Ascending aorta (tissue), 2 donors: ENCODE measurements at regions not wholly inside any gene's neighbourhood (a gene's known extent, or its start where the extent isn't known, plus 50 kb on each side); places are given as distances from the start of the nearest gene placed in this dataset.

Source experiments
- DNase-seq, 2 donors: peaks; one replicate each; pipeline ENCODE4 v3.0.0-alpha.2; 2019; ENCODE audit warnings: low spot score in 2 of 2
- H3K27ac ChIP-seq, 2 donors: fragments of 200-600 bp; sonication (generic); one replicate each; pipeline ENCODE4 v1.5.1; 2016 to 2017; ENCODE audit warnings: mild to moderate bottlenecking in 1 of 2
- H3K27me3 ChIP-seq: fragments of 200-600 bp; sonication (generic); one replicate; pipeline ENCODE4 v1.5.1; 2017
- H3K36me3 ChIP-seq, 2 donors: fragments of 200-600 bp; sonication (generic); one replicate each; pipeline ENCODE4 v1.5.1; 2016
- H3K4me1 ChIP-seq, 2 donors: fragments of 200-600 bp; sonication (generic); one replicate each; pipeline ENCODE4 v1.5.1; 2016 to 2017; ENCODE audit warnings: mild to moderate bottlenecking in 1 of 2
- H3K4me3 ChIP-seq, 2 donors: fragments of 200-600 bp; sonication (generic); one replicate each; pipeline ENCODE4 v1.5.1; 2016 to 2017; ENCODE audit warnings: mild to moderate bottlenecking in 1 of 2
- H3K9me3 ChIP-seq, 2 donors: fragments of 200-600 bp; sonication (generic); one replicate each; pipeline ENCODE4 v1.5.1; 2016
- intact Hi-C: fragments of 100-400 bp; cut with DNase I; formaldehyde crosslinking; loops from one replicate; pipeline ENCODE4 v1.15.1; 2023
- TF ChIP-seq, protein P1 (sequence below), 3 experiments: fragments of 200-600 bp in 2 of 3; fragments of 450-650 bp in 1 of 3; sonication (generic) in 2 of 3; IDR thresholded peaks; one replicate each; pipeline ENCODE4 v1.5.1; 2016 to 2019; ENCODE audit warnings: antibody characterized with exemption in 3 of 3, mild to moderate bottlenecking in 1 of 3, moderate library complexity in 1 of 3

DNA sequence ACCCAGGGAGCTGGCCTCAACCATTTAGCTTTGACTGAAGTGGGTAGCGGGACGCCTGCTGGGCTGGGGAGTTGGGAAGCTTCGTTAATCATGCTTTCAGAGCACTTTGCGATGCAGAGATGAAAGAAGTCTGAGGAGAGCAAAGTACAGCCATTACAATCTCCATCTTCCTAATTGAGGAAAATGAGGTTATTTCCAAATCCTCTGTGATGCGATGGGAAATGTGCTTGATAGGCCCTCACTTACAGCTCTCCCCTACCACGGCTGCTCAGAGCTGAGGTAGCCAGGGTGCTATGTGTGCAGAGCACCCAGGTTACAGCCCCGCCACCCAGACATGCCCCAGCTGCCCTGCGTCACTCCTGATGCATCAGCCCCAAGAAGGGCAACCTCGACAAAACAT, 326.5 kb upstream of the KLHL29 start:
- DNase-seq = no peak
- intact Hi-C loops = no loop called here

DNA sequence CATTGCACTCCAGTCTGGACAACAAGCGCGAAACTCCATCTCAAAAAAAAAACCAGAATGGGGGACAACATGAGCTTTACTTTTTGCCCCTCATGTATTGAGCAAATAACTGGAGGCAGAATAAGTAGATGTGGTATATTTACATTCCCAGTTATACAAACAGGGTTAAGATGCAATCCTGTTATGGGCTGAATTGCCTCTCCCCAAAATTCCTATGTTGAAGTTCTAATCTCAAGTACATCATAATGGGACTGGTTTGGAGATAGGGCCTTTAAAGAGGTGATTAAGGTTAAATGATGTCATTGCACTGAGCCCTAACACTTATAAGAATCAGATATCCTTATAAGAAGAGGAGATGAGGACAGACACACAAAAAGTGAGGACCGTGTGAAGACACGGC, 319.8 kb upstream of the KLHL29 start:
- Histone ChIP-seq H3K4me3 (no peak overlapping the region), H3K9me3 (no peaks in the 10 kb centered on the region), H3K27ac (no peak overlapping the region), H3K4me1 (no peaks in the 10 kb centered on the region), H3K27me3 (no peaks in the 10 kb centered on the region), H3K36me3 (no peaks in the 10 kb centered on the region)
- intact Hi-C loops = no loop called here
- no peak for DNase-seq
- TF ChIP-seq, protein P1, sequence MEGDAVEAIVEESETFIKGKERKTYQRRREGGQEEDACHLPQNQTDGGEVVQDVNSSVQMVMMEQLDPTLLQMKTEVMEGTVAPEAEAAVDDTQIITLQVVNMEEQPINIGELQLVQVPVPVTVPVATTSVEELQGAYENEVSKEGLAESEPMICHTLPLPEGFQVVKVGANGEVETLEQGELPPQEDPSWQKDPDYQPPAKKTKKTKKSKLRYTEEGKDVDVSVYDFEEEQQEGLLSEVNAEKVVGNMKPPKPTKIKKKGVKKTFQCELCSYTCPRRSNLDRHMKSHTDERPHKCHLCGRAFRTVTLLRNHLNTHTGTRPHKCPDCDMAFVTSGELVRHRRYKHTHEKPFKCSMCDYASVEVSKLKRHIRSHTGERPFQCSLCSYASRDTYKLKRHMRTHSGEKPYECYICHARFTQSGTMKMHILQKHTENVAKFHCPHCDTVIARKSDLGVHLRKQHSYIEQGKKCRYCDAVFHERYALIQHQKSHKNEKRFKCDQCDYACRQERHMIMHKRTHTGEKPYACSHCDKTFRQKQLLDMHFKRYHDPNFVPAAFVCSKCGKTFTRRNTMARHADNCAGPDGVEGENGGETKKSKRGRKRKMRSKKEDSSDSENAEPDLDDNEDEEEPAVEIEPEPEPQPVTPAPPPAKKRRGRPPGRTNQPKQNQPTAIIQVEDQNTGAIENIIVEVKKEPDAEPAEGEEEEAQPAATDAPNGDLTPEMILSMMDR (IDR thresholded peaks at IDR 0.05) = no peak

More for the DNA sequence above, 326.5 kb upstream of the KLHL29 start:
- H3K9me3 ChIP-seq = no peaks in the 10 kb centered on the region
- H3K4me1 ChIP-seq = no peaks in the 10 kb centered on the region
- no peak overlapping the region for H3K4me3 ChIP-seq
- H3K27me3 ChIP-seq = no peaks in the 10 kb centered on the region
- TF ChIP-seq, protein P1 (IDR thresholded peaks at IDR 0.05) = no peak
- no peak overlapping the region for H3K27ac ChIP-seq
- no peaks in the 10 kb centered on the region for H3K36me3 ChIP-seq

DNA sequence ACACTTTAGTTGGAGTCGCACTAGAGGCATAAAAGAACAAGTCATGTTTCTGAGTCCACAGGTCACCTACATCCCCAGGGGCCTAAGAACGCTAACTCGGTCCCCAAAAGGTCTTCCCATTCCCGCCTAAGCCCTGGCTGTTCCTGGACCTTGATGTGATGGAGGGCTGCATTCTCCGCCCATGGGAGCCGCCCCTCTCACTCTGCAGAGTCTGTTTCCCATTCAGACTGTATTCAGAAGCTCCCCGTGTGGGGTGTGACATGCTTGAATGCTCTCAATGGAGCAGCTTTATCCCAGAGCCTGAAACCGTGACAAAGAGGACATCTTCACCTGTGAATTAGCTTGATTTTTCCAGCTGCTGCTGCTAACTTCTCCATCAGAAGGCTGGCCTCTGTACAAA, 319.0 kb upstream of the KLHL29 start:
- Histone ChIP-seq H3K27ac (no peak overlapping the region), H3K9me3 (no peaks in the 10 kb centered on the region), H3K27me3 (no peaks in the 10 kb centered on the region), H3K4me3 (no peak overlapping the region), H3K4me1 (no peaks in the 10 kb centered on the region), H3K36me3 (no peaks in the 10 kb centered on the region)
- no peak for DNase-seq
- intact Hi-C loops = no loop called here
- TF ChIP-seq, protein P1 (IDR thresholded peaks at IDR 0.05) = no peak

DNA sequence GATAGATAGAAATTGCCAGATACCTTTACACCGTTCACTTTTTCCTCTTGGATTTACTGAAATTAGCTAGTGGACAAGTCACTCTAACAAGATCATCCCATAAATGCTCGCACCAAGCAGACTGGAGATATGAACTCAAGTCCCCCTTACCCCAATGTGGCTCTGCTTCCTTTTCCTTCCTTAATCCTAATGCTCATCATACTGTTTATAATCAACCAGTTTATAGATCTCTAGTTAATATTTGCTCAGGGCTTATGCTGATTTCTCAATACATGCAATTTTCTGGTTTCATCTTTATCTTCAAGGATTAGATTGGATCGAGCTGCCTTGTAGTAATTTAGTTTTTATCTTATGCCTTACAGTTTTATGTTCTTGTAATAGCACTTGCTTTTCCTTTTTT, 318.3 kb upstream of the KLHL29 start:
- no peaks in the 10 kb centered on the region for H3K4me1 ChIP-seq
- intact Hi-C loops = no loop called here
- no peak overlapping the region for H3K4me3 ChIP-seq
- TF ChIP-seq, protein P1 (IDR thresholded peaks at IDR 0.05) = no peak
- H3K36me3 ChIP-seq = no peaks in the 10 kb centered on the region
- no peak for DNase-seq
- H3K27me3 ChIP-seq = no peaks in the 10 kb centered on the region
- no peak overlapping the region for H3K27ac ChIP-seq
- H3K9me3 ChIP-seq = no peaks in the 10 kb centered on the region

DNA sequence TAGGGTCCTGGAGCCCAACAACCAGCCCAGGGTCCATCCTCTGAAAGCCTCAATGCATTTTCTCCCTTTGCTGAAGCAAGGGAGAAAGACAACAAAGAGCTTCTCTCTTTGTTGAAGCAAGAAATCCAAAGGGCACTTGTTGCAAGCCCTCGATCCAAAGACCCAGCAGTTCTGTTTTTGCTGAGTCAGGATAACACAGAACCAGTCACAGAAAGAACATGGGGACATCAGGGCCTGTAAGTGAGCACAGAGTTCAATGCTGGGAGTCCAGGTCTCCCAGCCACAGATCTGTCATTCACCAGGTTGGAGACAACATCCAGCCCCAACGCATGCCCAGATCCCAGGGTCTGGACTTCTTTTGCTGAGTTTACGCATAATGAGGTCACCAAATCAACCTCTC, 315.8 kb upstream of the KLHL29 start:
- Histone ChIP-seq H3K36me3 (no peaks in the 10 kb centered on the region), H3K4me1 (no peaks in the 10 kb centered on the region), H3K27ac (no peak overlapping the region), H3K9me3 (no peaks in the 10 kb centered on the region), H3K4me3 (no peak overlapping the region), H3K27me3 (no peaks in the 10 kb centered on the region)
- intact Hi-C loops = no loop called here
- no peak for DNase-seq
- TF ChIP-seq, protein P1 (IDR thresholded peaks at IDR 0.05) = no peak

DNA sequence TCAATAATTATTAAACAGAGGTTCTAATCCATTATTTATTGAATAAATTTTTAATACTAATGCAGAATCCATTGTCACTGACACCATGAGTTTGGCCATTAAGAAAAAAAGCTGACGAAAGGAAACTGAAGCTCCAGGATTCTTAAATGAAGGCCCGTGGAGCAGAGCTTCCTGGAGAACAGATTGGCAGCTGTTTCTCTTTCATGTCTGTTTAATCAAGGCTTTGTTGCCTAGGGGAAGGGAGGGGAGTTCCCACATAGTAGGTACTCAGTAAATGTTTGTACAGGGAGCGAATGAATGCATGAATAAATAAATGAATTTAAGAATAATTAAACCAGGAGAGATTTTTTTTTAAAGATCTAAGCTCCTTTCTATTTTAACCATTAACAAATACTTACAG, 315.1 kb upstream of the KLHL29 start:
- no peak overlapping the region for H3K27ac ChIP-seq
- H3K9me3 ChIP-seq = no peaks in the 10 kb centered on the region
- no peaks in the 10 kb centered on the region for H3K27me3 ChIP-seq
- H3K36me3 ChIP-seq = no peaks in the 10 kb centered on the region
- intact Hi-C loops = no loop called here
- H3K4me3 ChIP-seq = no peak overlapping the region
- no peaks in the 10 kb centered on the region for H3K4me1 ChIP-seq
- TF ChIP-seq, protein P1 (IDR thresholded peaks at IDR 0.05) = no peak
- no peak for DNase-seq
